ENCODE measurements at regions not wholly inside any gene's neighbourhood (a gene's known extent, or its start where the extent isn't known, plus 50 kb on each side); places are given as distances from the start of the nearest gene placed in this dataset.

DNA sequence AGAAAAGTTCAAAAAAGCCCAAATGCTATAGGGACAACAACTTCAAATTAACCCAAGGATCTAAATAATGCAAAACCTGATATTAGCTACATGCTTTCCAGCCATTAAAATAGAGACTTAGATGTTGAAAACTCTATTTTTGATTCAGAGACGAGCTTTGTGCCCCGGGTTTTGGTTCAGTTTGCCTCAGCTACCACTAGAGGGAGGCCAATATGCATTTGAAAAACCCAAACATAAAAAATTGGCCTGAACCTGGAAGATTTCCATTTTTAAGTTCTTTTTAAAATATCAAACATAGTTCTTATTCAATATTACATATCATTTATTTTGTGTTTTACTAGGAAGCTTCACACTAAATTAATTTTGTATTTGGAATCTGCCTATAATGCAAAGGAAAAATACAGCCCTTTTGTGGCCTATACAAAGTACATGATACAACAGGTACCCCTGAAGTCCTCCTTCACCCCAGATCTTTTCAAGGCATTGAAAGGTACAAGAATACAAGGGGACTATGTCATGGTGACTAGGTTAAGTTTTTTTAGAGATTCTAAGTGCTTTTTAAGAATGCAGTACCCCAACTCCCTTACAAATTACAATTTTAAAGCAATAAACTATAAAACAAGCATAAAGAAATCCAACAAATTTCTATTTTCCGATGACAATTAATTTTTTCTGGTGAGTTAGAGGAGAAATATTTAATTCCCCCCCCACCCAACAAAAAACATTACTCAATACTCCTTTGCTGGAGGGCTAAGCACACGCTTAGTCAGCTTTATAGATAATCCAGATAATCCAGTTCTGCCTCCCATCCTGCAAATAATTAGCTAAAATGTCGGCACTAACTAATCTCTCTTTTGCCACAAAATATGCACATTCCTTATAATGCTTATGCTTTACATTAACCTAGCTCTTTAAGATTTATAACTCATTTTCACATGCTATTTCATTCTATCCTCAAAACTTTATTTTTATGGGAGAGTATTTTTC, 97.7 kb upstream of the PTPN13 start:
- no peaks in the 10 kb centered on the region for H3K36me3 ChIP-seq
- no peaks in the 10 kb centered on the region for H3K9me3 ChIP-seq
- H3K4me1 ChIP-seq, result peaks cover 8 to 14% of the 10 kb centered on the region in 2 donors
- intact Hi-C loops (cut with DNase I; ENCODE audit: low total_unique reads) (no loop called here), in situ Hi-C loops (cut with MboI; ENCODE audit: low sequenced_read_pairs in 4 of 4) (loop anchor here (5.0 kb wide), 1 partner anchor 401 kb away; no protein-coding TSS in a partner anchor)
- no peak overlapping the region for H3K27ac ChIP-seq
- TF ChIP-seq, protein P1, sequence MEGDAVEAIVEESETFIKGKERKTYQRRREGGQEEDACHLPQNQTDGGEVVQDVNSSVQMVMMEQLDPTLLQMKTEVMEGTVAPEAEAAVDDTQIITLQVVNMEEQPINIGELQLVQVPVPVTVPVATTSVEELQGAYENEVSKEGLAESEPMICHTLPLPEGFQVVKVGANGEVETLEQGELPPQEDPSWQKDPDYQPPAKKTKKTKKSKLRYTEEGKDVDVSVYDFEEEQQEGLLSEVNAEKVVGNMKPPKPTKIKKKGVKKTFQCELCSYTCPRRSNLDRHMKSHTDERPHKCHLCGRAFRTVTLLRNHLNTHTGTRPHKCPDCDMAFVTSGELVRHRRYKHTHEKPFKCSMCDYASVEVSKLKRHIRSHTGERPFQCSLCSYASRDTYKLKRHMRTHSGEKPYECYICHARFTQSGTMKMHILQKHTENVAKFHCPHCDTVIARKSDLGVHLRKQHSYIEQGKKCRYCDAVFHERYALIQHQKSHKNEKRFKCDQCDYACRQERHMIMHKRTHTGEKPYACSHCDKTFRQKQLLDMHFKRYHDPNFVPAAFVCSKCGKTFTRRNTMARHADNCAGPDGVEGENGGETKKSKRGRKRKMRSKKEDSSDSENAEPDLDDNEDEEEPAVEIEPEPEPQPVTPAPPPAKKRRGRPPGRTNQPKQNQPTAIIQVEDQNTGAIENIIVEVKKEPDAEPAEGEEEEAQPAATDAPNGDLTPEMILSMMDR (IDR thresholded peaks at IDR 0.05 in 4 of 5, conservative IDR thresholded peaks at IDR 0.05 in 1 of 5), result peak; percentile 46 to 83 (median 58)
- no peak for TF ChIP-seq POLR2A (IDR thresholded peaks at IDR 0.05)
- ATAC-seq (no peak), DNase-seq (no peak)
- no peaks in the 10 kb centered on the region for H3K27me3 ChIP-seq
- no peak overlapping the region for H3K4me3 ChIP-seq

DNA sequence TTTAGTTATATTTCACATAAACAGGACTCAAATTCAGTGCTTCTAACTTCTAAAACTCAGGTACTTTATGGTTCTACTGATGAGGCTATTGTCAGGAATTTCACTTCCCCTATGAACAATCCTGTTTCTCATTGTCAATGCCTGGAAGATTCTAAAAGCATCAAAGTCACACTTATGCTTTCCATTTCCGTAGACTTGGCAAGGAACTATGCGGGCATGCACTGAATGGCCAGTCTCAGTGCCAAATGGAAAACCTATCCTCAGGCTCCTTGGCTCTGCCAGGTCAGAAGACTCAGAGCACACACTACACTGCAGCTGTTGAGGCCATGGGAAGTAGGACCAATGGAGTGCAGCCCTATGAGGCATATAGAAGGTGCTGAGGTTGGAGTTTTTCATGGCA, 97.0 kb upstream of the PTPN13 start:
- Histone ChIP-seq H3K4me3 (no peak overlapping the region), H3K4me1 (peaks cover 8 to 14% of the 10 kb centered on the region in 2 donors), H3K36me3 (no peaks in the 10 kb centered on the region), H3K9me3 (no peaks in the 10 kb centered on the region), H3K27me3 (no peaks in the 10 kb centered on the region), H3K27ac (peak overlapping the region in 2 of 4 donors; percentile 22 to 54)
- intact Hi-C loops (cut with DNase I; ENCODE audit: low total_unique reads), result no loop called here
- DNase-seq (peak; percentile 53 to 62), ATAC-seq (peak; percentile 95 to 99)
- in situ Hi-C loops (cut with MboI; ENCODE audit: low sequenced_read_pairs in 4 of 4), result loop anchor here (5.0 kb wide), 1 partner anchor 400 kb away; no protein-coding TSS in a partner anchor
- TF ChIP-seq POLR2A (IDR thresholded peaks at IDR 0.05), result no peak
- TF ChIP-seq, protein P1 (IDR thresholded peaks at IDR 0.05 in 4 of 5, conservative IDR thresholded peaks at IDR 0.05 in 1 of 5), result no peak

DNA sequence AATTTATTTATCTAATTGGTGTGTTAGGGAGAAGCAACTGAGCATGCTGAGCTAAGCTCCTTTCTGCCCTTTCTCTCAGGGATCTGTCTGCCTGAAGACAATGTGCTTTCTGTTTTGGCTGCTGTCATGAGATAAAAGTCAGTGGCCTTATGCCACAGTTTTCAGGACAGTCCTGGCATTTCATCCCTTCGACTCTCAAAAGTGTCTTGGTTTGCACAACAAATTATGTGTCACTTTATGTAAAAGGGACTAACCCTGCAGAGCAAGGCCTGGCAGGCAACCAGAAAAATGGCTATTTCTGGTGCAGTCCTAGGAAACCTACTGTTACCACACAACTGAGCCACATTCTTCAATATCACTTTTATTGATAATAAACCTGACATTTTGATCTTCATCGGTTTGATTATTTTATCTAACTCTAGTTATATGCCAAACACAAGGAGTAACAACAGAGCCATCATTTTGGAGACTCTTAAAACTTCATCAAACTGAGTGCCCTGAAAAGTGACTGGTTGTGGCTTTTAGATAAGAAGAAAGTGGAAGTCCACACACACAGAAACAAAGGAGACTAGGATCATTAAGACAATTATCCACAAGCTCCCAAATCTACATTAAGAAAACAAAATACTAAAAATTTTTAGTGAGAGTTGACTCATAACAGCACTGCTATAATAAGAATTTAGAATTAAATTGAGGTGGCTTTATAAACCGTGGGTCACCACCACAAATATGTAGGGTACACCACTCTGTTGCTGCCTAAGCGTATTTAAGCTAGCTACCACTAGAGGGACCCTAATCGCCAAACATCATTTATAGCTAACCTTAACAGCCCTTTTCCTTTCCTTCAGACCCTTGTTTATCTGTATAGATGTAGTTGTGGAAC, 95.9 kb upstream of the PTPN13 start:
- TF ChIP-seq, protein P1 (IDR thresholded peaks at IDR 0.05 in 4 of 5, conservative IDR thresholded peaks at IDR 0.05 in 1 of 5), result peak; percentile 45 to 71 (median 51)
- no peak for TF ChIP-seq POLR2A (IDR thresholded peaks at IDR 0.05)
- Histone ChIP-seq H3K4me3 (no peak overlapping the region), H3K4me1 (peaks cover 8 to 14% of the 10 kb centered on the region in 2 donors), H3K27me3 (no peaks in the 10 kb centered on the region), H3K9me3 (no peaks in the 10 kb centered on the region), H3K36me3 (no peaks in the 10 kb centered on the region), H3K27ac (peak overlapping the region in 1 of 4 donors; percentile 54)
- ATAC-seq, result peak; percentile 48 to 56
- intact Hi-C loops (cut with DNase I; ENCODE audit: low total_unique reads) (loop anchor here (1.0 kb wide), 1 partner anchor 397 kb away; no protein-coding TSS in a partner anchor), in situ Hi-C loops (cut with MboI; ENCODE audit: low sequenced_read_pairs in 4 of 4) (loop anchor here (5.0 kb wide), 1 partner anchor 399 kb away; no protein-coding TSS in a partner anchor)
- DNase-seq, result peak in 1 of 2 donors; percentile 17

DNA sequence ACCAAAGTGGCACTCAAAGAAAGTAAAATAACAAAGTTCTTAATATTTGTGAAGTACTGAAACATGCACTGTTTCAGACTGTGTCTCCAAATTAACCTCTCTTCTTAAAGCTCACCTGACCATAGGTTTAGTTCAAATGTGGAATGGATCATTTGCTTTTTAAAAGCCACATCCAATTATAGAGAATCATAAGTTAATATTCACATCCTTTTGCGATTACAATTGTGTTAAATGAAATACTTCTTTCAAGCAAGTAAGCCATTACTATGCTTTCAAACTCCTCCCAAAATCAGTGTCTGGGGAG, 95.3 kb upstream of the PTPN13 start:
- intact Hi-C loops (cut with DNase I; ENCODE audit: low total_unique reads), result loop anchor here (1.0 kb wide), 1 partner anchor 396 kb away; no protein-coding TSS in a partner anchor
- DNase-seq, result no peak
- Histone ChIP-seq H3K4me1 (peaks cover 8 to 14% of the 10 kb centered on the region in 2 donors), H3K36me3 (no peaks in the 10 kb centered on the region), H3K4me3 (no peak overlapping the region), H3K9me3 (no peaks in the 10 kb centered on the region), H3K27me3 (no peaks in the 10 kb centered on the region), H3K27ac (no peak overlapping the region)
- ATAC-seq, result no peak
- in situ Hi-C loops (cut with MboI; ENCODE audit: low sequenced_read_pairs in 4 of 4), result loop anchor here (5.0 kb wide), 1 partner anchor 398 kb away; no protein-coding TSS in a partner anchor
- TF ChIP-seq, protein P1 (IDR thresholded peaks at IDR 0.05 in 4 of 5, conservative IDR thresholded peaks at IDR 0.05 in 1 of 5), result peak in 1 of 5 experiments; percentile 1
- TF ChIP-seq POLR2A (IDR thresholded peaks at IDR 0.05), result no peak
